ENCODE measurements at regions not wholly inside any gene's neighbourhood (a gene's known extent, or its start where the extent isn't known, plus 50 kb on each side); places are given as distances from the start of the nearest gene placed in this dataset.

GRCh38 chr1:95849439-95849838, 615.4 kb downstream of the RWDD3 start:
- TF ChIP-seq CTCF (IDR thresholded peaks at IDR 0.05) = no peak
- no peak for TF ChIP-seq ZFX (IDR thresholded peaks at IDR 0.05; ENCODE audit: borderline replicate concordance)
- no peak overlapping the region for H3K27ac ChIP-seq

GRCh38 chr1:95850165-95850649, 616.2 kb downstream of the RWDD3 start:
- no peak overlapping the region for H3K27ac ChIP-seq
- TF ChIP-seq CTCF (IDR thresholded peaks at IDR 0.05) = no peak

GRCh38 chr1:95850763-95851162, 616.8 kb downstream of the RWDD3 start:
- TF ChIP-seq CTCF (IDR thresholded peaks at IDR 0.05) (no peak), ZFX (IDR thresholded peaks at IDR 0.05; ENCODE audit: borderline replicate concordance) (no peak)
- no peak overlapping the region for H3K27ac ChIP-seq

DNA sequence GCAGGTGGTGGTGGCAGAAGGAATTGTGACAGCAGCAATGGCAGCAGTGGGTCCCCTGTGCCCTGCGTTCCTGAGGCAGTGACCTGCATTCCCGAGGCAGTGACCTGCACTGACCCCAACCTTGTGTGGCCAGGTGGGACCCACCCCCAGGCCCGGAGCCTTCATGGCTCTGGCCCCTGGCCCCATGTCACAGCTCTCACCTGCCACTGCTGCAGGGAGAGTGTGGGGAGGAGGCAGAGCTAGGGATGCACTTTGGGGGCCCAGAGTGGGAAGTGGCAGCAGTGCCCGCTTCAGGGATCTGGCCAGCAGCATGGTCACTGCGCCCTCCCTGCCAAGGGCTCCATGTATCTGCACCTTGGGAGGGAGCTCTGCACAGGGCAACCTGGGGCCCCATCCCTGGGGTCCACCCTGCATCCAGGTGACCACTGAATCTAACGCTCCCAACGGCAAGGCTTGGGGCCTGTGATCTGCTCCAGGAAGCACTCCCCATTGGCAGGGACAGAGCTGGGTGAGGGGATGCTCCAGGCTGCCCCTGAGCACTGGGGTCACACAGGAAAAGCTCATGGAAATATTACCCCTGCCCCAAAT, 618.6 kb downstream of the RWDD3 start:
- H3K27ac ChIP-seq = no peak overlapping the region
- TF ChIP-seq CTCF (IDR thresholded peaks at IDR 0.05) = no peak
- no peak for TF ChIP-seq ZFX (IDR thresholded peaks at IDR 0.05; ENCODE audit: borderline replicate concordance)

DNA sequence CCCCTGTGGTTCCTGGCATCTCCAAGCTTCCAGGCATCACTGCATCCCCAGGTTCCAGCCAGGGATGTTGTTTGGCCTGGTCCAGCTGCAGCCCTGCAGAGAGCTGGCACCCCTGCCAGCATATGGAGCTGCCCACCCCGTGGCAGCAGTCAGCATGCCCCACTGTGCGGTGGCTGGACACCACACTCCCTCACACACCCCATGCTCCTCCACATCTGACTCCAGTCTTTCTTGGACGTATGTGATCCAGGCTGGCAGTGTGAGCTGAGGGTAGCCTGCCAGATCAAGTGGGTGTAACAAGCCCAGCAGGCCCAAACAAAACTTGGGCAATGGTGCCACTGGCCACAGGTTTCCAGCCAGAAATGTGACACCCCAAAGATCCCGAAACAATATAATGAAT, 620.4 kb downstream of the RWDD3 start:
- H3K27ac ChIP-seq = no peak overlapping the region
- TF ChIP-seq ZFX (IDR thresholded peaks at IDR 0.05; ENCODE audit: borderline replicate concordance) (no peak), CTCF (IDR thresholded peaks at IDR 0.05) (no peak)

DNA sequence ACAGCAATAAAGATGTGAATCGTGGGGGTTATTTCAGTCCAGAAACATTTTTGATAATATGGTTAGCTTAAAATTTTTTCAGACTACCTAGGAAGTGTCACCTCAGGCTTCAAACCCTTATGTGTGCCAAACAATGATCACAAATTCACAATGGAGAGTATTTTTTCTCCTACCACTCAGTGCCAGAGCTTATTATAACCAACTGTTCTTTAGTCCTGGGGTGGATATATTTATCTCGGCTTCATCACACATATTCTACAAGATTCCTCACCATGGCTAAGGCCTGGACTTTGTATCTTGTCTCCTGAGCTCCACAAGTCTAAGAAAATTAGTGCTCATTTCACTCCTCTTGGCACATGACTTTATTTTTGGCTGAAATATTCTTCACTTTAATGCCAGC, 629.1 kb downstream of the RWDD3 start:
- no peak overlapping the region for H3K27ac ChIP-seq
- no peak for TF ChIP-seq ZFX (IDR thresholded peaks at IDR 0.05; ENCODE audit: borderline replicate concordance)
- TF ChIP-seq CTCF (IDR thresholded peaks at IDR 0.05) = no peak

DNA sequence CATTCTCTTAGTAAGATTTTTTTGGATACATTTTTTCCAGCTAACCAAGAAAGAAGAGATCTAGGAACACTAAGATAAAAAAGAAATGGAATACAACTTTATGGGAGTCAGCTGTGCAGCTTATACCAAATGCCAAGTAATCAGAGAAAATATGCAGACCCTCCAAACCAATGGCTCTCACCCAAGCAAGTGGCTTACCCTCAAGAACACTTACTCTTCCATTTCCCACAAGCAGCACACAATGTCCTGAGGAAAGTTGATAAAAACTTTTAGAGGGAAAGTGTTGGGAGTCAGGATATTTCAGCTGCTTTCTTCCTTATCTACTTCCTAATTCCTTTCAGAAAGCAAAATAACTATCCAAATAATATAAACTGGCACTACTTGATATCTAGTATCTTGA, 631.8 kb downstream of the RWDD3 start:
- H3K27ac ChIP-seq = no peak overlapping the region
- no peak for TF ChIP-seq CTCF (IDR thresholded peaks at IDR 0.05)
- no peak for TF ChIP-seq ZFX (IDR thresholded peaks at IDR 0.05; ENCODE audit: borderline replicate concordance)
